ENCODE measurements at regions not wholly inside any gene's neighbourhood (a gene's known extent, or its start where the extent isn't known, plus 50 kb on each side); places are given as distances from the start of the nearest gene placed in this dataset.
A peak's percentile ranks its signal among the peaks of the same experiment; 100 is the strongest.

DNA sequence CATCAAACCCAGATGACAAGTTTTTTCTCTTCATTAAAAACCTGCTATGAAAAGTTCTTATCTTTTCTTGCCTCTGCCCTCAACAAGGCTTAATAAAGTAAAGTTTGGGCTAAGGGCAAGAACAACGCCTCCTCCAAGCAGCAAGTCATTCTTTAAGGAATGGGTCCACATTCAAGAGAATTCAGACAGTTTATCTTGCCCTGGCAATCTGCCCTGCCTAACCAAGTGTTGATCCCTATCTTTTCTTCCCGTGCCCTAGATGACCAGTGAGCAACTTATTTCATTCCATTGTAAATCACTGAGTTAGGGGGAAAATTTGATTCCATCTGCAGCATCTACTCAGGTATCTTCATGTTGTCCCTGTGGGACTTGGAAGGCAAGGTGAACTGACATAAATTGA lies 370.3 kb upstream of the DPPA4 start:
- 80% methylated on average over 1 of the region's 2 CpGs for WGBS (ENCODE audit: insufficient coverage)
- no peak for DNase-seq
- Histone ChIP-seq H3K27me3 (ENCODE audit: control insufficient read depth, insufficient read depth, low read length) (no peaks in the 10 kb centered on the region), H3K27ac (ENCODE audit: low read length) (no peak overlapping the region), H3K36me3 (ENCODE audit: control insufficient read depth, insufficient read depth, low read length) (no peaks in the 10 kb centered on the region), H3K4me3 (ENCODE audit: low read length) (no peak overlapping the region), H3K4me1 (ENCODE audit: control insufficient read depth, insufficient read depth, low read length) (no peaks in the 10 kb centered on the region), H3K9me3 (replicated peaks; ENCODE audit: control insufficient read depth, low read depth, low read length) (peaks cover 2% of the 10 kb centered on the region)

DNA sequence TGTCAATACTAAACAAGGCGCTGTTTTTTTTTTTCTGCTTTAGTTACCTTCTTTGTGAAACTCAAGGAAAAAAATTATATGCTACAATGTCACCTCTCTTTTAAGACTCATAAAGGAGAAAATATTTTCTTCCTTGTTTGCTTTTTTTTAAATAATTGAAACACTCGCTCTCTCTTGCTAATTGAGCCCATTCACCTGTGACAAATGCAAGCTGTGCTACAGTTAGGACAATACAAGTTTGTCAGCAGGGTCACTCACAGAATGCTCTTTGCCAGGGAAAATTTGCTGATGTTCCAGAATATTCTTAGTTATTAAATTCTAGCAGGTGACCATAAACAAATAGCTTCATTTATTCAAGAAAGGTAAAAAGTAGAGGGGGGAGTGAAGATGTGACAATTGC lies 375.9 kb upstream of the DPPA4 start:
- H3K27ac ChIP-seq (ENCODE audit: low read length) = no peak overlapping the region
- no peaks in the 10 kb centered on the region for H3K4me1 ChIP-seq (ENCODE audit: control insufficient read depth, insufficient read depth, low read length)
- no peaks in the 10 kb centered on the region for H3K27me3 ChIP-seq (ENCODE audit: control insufficient read depth, insufficient read depth, low read length)
- H3K4me3 ChIP-seq (ENCODE audit: low read length) = no peak overlapping the region
- DNase-seq = no peak
- no peaks in the 10 kb centered on the region for H3K36me3 ChIP-seq (ENCODE audit: control insufficient read depth, insufficient read depth, low read length)
- peaks cover 2% of the 10 kb centered on the region for H3K9me3 ChIP-seq (replicated peaks; ENCODE audit: control insufficient read depth, low read depth, low read length)
- WGBS (ENCODE audit: insufficient coverage) = no CpG with 5 or more reads among the region's 2 CpGs

DNA sequence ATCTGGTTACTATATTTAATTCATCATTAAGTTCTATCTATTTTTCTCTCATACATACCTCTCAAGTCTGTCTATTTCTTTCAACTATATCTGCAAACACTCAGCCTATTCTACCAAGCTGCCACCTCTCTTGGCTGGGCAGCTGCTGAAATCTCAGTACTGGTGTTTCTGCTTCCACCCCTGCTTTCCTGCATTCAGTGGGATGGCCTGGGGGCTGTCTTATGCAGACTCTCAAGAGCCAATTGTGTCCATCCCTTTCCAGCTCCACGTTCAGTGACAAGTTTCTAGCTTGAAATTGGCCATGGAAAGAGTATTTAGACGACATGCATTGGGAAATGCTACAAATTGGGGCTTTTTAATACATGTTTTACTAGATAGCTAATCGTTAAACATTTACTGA lies 378.4 kb upstream of the DPPA4 start:
- H3K4me3 ChIP-seq (ENCODE audit: low read length) = no peak overlapping the region
- no peaks in the 10 kb centered on the region for H3K4me1 ChIP-seq (ENCODE audit: control insufficient read depth, insufficient read depth, low read length)
- WGBS (ENCODE audit: insufficient coverage) = 33% methylated on average over 1 of the region's 3 CpGs
- H3K27ac ChIP-seq (ENCODE audit: low read length) = no peak overlapping the region
- H3K36me3 ChIP-seq (ENCODE audit: control insufficient read depth, insufficient read depth, low read length) = no peaks in the 10 kb centered on the region
- no peaks in the 10 kb centered on the region for H3K9me3 ChIP-seq (replicated peaks; ENCODE audit: control insufficient read depth, low read depth, low read length)
- no peak for DNase-seq
- H3K27me3 ChIP-seq (ENCODE audit: control insufficient read depth, insufficient read depth, low read length) = no peaks in the 10 kb centered on the region

DNA sequence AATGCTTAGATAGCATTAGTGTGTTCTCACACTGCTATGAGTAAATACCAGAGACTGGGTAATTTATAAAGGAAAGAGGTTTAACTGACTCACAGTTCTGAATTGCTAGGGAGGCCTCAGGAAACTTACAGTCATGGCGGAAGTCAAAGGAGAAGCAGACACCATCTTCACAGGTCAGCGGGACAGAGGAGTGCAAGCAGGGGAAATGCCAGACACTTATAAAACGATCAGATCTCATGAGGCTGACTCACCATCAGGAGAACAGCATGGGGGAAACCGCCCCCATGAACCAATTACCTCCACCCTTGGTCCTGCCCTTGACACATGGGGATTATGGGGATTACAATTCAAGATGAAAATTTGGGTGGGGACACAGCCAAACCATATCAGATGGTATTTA lies 381.5 kb upstream of the DPPA4 start:
- no peak overlapping the region for H3K4me3 ChIP-seq (ENCODE audit: low read length)
- no peak overlapping the region for H3K27ac ChIP-seq (ENCODE audit: low read length)
- 100% methylated on average over 1 of the region's 4 CpGs for WGBS (ENCODE audit: insufficient coverage)
- no peaks in the 10 kb centered on the region for H3K4me1 ChIP-seq (ENCODE audit: control insufficient read depth, insufficient read depth, low read length)
- H3K9me3 ChIP-seq (replicated peaks; ENCODE audit: control insufficient read depth, low read depth, low read length) = no peaks in the 10 kb centered on the region
- no peaks in the 10 kb centered on the region for H3K36me3 ChIP-seq (ENCODE audit: control insufficient read depth, insufficient read depth, low read length)
- H3K27me3 ChIP-seq (ENCODE audit: control insufficient read depth, insufficient read depth, low read length) = no peaks in the 10 kb centered on the region
- no peak for DNase-seq

DNA sequence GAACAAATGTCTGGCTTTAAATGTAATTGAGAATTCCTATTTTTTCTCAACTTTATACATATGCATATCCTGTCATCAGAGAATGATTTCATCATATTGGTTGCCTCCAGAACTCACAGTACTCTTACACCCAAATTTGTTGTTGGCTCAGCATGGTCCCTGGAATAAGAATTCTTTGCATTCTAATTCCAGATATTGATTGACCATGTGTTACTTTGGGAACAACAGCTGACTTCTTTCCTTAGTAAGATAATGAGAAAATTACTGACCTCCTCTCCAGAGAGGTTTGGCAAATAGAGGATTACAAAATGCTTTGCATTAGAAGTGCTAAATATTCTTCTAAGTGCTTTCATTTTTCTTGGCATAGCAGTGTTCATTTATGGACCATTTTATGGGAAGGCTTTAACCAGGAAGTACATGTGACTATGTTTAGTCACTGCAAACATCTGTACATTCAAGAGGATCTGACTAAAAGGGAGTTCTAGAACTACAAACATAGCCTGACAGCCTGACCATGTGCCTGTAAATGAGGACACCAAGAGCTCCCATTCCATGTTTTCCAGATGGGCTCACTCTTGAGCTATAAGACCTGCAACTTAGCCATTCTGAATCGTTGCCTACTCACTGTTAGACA lies 391.6 kb upstream of the DPPA4 start:
- DNase-seq = peak; percentile 48
- Histone ChIP-seq H3K4me3 (ENCODE audit: low read length) (no peak overlapping the region), H3K4me1 (ENCODE audit: control insufficient read depth, insufficient read depth, low read length) (no peaks in the 10 kb centered on the region), H3K27me3 (ENCODE audit: control insufficient read depth, insufficient read depth, low read length) (no peaks in the 10 kb centered on the region), H3K36me3 (ENCODE audit: control insufficient read depth, insufficient read depth, low read length) (no peaks in the 10 kb centered on the region), H3K27ac (ENCODE audit: low read length) (no peak overlapping the region), H3K9me3 (replicated peaks; ENCODE audit: control insufficient read depth, low read depth, low read length) (no peaks in the 10 kb centered on the region)
- WGBS (ENCODE audit: insufficient coverage) = no CpG with 5 or more reads among the region's 1 CpG

DNA sequence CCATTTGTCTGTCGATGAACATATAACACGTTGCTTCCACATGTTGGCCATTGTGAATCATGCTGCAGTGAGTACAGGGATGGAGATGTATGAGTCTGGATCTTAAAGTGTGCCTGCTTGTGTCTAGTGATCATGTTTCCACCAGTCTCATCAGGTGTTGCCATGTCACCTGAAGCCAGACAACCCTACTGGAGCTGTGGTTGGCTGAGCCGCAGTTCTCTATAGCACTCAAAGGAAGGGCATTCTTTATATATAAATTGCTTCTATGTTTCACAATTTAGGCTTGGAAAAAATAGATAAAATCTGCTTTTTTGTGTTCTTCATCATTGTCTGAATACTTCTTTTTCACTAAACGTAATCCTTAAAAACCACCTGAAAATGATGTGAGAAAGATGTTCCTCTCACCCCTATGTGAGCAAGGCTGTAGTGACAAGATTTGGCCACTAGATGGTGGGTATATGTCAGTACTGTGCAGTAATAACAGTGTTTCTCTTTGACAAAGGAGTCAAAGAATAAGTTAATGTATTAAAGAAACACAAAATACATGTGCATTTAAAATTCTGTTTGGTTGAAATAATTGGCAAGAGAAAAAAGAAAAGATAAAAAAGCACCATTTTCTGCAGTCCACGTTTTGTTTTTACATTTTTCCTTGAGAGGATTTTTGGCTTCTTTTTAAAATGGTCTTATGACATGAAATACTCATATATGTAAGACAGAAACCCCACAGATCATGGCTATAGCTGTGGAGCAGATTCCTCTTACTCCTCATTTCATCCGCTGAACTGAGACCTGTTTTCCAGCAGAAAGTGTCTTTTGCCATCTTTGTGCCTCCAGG lies 394.5 kb upstream of the DPPA4 start:
- DNase-seq = peak; percentile 61
- WGBS (ENCODE audit: insufficient coverage) = no CpG with 5 or more reads among the region's 6 CpGs

DNA sequence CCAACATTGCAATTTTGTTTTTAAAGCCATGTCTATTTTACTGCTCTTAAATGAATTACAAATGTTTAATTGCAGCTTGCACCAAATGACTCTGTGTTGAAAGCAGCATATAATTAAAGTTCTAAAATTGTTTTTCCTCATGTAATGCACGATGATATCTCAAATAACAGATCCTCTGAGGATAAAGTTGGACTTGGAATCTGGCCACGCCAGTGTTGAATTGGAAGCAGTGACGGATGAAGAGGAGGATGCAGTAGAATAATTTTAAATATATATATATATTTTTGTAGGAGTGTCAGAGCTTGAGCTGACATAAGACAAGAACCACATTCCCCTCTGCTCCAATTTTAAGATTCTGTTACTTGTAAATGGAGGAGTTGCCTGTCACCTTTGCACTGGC lies 406.6 kb upstream of the DPPA4 start:
- peak; percentile 36 for DNase-seq
- Histone ChIP-seq H3K4me1 (ENCODE audit: control insufficient read depth, insufficient read depth, low read length) (no peaks in the 10 kb centered on the region), H3K4me3 (ENCODE audit: low read length) (no peak overlapping the region), H3K27me3 (ENCODE audit: control insufficient read depth, insufficient read depth, low read length) (no peaks in the 10 kb centered on the region), H3K9me3 (replicated peaks; ENCODE audit: control insufficient read depth, low read depth, low read length) (no peaks in the 10 kb centered on the region), H3K36me3 (ENCODE audit: control insufficient read depth, insufficient read depth, low read length) (no peaks in the 10 kb centered on the region), H3K27ac (ENCODE audit: low read length) (no peak overlapping the region)
- no CpG with 5 or more reads among the region's 3 CpGs for WGBS (ENCODE audit: insufficient coverage)

More for the DNA sequence above, 394.5 kb upstream of the DPPA4 start:
- no peaks in the 10 kb centered on the region for H3K4me1 ChIP-seq (ENCODE audit: control insufficient read depth, insufficient read depth, low read length)
- H3K27ac ChIP-seq (ENCODE audit: low read length) = no peak overlapping the region
- no peaks in the 10 kb centered on the region for H3K36me3 ChIP-seq (ENCODE audit: control insufficient read depth, insufficient read depth, low read length)
- H3K4me3 ChIP-seq (ENCODE audit: low read length) = no peak overlapping the region
- H3K27me3 ChIP-seq (ENCODE audit: control insufficient read depth, insufficient read depth, low read length) = no peaks in the 10 kb centered on the region
- H3K9me3 ChIP-seq (replicated peaks; ENCODE audit: control insufficient read depth, low read depth, low read length) = no peaks in the 10 kb centered on the region

DNA sequence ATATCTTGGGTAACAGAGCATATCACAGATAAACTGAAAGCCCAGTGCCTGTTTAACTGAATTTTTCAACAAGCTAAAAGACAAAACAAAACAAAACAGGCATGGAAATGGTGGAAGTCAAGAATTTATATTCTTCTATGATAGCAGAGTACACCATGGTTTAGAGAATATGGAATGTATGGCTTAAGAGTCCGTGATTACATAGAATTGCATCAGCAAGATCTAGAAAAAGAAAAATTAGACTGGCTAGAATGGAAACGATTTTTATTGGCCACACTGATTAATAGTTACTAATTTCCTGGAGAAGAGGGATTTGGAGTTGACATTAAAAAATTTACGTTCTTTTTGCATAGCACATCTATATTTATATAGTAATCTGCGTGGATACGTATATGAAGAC lies 435.2 kb upstream of the DPPA4 start:
- Histone ChIP-seq H3K4me3 (ENCODE audit: low read length) (no peak overlapping the region), H3K27me3 (ENCODE audit: control insufficient read depth, insufficient read depth, low read length) (no peaks in the 10 kb centered on the region), H3K27ac (ENCODE audit: low read length) (no peak overlapping the region), H3K4me1 (ENCODE audit: control insufficient read depth, insufficient read depth, low read length) (no peaks in the 10 kb centered on the region), H3K36me3 (ENCODE audit: control insufficient read depth, insufficient read depth, low read length) (no peaks in the 10 kb centered on the region), H3K9me3 (replicated peaks; ENCODE audit: control insufficient read depth, low read depth, low read length) (peaks cover 11% of the 10 kb centered on the region)
- 80% methylated on average over 1 of the region's 5 CpGs for WGBS (ENCODE audit: insufficient coverage)
- DNase-seq = no peak

DNA sequence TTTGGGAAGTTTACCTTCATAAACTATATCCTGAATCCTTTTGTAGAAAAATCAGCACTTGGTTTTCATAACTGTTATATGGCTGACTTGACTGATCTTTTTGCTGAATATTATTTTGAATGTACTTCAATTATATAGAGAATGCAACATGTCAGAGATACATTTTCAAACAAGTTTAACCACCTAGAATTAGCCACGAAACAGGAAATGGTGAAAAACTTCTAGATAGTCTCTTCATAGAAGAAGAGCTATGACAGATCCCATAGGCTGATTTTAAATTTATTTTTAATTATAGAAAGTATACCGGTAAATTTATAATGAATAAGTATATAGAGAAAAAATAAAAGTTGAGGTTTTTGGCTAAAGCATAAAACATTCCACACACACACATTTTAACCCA lies 436.8 kb upstream of the DPPA4 start:
- Histone ChIP-seq H3K4me1 (ENCODE audit: control insufficient read depth, insufficient read depth, low read length) (no peaks in the 10 kb centered on the region), H3K9me3 (replicated peaks; ENCODE audit: control insufficient read depth, low read depth, low read length) (peaks cover 18% of the 10 kb centered on the region), H3K36me3 (ENCODE audit: control insufficient read depth, insufficient read depth, low read length) (no peaks in the 10 kb centered on the region), H3K27ac (ENCODE audit: low read length) (no peak overlapping the region), H3K4me3 (ENCODE audit: low read length) (no peak overlapping the region), H3K27me3 (ENCODE audit: control insufficient read depth, insufficient read depth, low read length) (no peaks in the 10 kb centered on the region)
- no CpG with 5 or more reads among the region's 2 CpGs for WGBS (ENCODE audit: insufficient coverage)
- DNase-seq = no peak

DNA sequence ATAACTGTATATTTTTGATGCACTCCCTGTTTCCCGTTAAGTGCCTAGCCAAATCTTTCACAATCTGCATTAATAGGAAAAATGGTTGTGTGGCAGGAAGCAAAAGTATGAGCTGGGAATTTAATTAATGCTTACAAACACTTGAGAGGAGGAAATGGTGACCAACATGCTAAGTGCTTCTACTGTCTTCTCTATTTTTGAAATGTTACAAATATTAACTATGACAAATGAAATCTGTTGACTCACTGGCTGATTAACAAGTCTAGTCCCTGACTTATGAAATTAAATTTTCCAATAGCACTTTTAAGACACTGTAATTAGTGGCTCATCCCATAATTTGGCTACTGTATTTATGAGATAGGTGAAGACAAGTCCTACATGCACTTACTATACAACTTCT lies 446.9 kb upstream of the DPPA4 start:
- no CpG with 5 or more reads among the region's 1 CpG for WGBS (ENCODE audit: insufficient coverage)
- no peaks in the 10 kb centered on the region for H3K4me1 ChIP-seq (ENCODE audit: control insufficient read depth, insufficient read depth, low read length)
- no peaks in the 10 kb centered on the region for H3K36me3 ChIP-seq (ENCODE audit: control insufficient read depth, insufficient read depth, low read length)
- no peak overlapping the region for H3K4me3 ChIP-seq (ENCODE audit: low read length)
- no peaks in the 10 kb centered on the region for H3K27me3 ChIP-seq (ENCODE audit: control insufficient read depth, insufficient read depth, low read length)
- H3K9me3 ChIP-seq (replicated peaks; ENCODE audit: control insufficient read depth, low read depth, low read length) = peaks cover under 1% of the 10 kb centered on the region
- peak; percentile 3 for DNase-seq
- no peak overlapping the region for H3K27ac ChIP-seq (ENCODE audit: low read length)

Measured in muscle of leg (tissue), 3 donors.